ENCODE measurements at regions not wholly inside any gene's neighbourhood (a gene's known extent, or its start where the extent isn't known, plus 50 kb on each side); places are given as distances from the start of the nearest gene placed in this dataset.

DNA sequence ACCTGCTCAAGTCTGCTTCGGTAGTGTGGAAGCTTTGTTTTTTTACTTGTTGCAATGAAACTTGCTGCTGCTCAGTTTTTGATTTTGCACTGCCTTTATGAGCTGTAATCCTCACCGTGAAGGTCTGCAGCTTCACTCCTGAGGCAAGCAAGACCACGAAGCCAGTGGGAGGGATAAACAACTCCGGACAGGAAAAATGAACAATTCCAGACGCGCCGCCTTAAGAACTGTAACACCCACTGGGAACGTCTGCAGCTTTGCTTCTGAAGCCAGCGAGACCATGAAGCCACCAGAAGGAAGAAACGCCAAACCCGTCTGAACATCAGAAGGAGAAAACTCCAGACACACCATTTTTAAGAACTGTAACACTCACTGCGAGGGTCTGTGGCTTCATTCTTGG, 245.7 kb upstream of the REG3G start:
- no peak overlapping the region for H3K4me3 ChIP-seq (replicated peaks; ENCODE audit: low read depth, low read length)
- DNase-seq (ENCODE audit: extremely low read depth, low read depth), result no peak
- TF ChIP-seq, protein P1, sequence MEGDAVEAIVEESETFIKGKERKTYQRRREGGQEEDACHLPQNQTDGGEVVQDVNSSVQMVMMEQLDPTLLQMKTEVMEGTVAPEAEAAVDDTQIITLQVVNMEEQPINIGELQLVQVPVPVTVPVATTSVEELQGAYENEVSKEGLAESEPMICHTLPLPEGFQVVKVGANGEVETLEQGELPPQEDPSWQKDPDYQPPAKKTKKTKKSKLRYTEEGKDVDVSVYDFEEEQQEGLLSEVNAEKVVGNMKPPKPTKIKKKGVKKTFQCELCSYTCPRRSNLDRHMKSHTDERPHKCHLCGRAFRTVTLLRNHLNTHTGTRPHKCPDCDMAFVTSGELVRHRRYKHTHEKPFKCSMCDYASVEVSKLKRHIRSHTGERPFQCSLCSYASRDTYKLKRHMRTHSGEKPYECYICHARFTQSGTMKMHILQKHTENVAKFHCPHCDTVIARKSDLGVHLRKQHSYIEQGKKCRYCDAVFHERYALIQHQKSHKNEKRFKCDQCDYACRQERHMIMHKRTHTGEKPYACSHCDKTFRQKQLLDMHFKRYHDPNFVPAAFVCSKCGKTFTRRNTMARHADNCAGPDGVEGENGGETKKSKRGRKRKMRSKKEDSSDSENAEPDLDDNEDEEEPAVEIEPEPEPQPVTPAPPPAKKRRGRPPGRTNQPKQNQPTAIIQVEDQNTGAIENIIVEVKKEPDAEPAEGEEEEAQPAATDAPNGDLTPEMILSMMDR (IDR thresholded peaks at IDR 0.05; ENCODE audit: low read depth, low read length, missing control alignments), result no peak

DNA sequence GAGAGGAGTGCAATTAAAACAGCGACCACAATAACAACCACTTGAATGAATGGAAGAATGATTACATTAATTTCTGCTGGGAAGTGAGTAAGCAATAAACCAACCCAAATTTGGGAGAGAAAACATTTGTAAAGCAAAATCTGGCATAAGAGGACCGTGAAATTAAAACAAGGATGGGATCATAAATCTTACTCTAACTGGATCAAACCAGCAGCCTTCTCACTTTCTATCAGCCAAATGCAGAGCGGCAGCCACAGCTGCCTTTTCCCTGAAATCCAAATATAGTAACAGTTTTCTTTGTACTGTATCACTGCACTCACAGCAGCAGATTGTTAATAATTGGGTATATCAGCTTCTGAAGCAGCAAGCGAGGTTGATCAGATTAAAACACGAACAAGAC, 245.2 kb upstream of the REG3G start:
- TF ChIP-seq, protein P1 (IDR thresholded peaks at IDR 0.05; ENCODE audit: low read depth, low read length, missing control alignments), result no peak
- DNase-seq (ENCODE audit: extremely low read depth, low read depth), result no peak
- H3K4me3 ChIP-seq (replicated peaks; ENCODE audit: low read depth, low read length), result no peak overlapping the region

DNA sequence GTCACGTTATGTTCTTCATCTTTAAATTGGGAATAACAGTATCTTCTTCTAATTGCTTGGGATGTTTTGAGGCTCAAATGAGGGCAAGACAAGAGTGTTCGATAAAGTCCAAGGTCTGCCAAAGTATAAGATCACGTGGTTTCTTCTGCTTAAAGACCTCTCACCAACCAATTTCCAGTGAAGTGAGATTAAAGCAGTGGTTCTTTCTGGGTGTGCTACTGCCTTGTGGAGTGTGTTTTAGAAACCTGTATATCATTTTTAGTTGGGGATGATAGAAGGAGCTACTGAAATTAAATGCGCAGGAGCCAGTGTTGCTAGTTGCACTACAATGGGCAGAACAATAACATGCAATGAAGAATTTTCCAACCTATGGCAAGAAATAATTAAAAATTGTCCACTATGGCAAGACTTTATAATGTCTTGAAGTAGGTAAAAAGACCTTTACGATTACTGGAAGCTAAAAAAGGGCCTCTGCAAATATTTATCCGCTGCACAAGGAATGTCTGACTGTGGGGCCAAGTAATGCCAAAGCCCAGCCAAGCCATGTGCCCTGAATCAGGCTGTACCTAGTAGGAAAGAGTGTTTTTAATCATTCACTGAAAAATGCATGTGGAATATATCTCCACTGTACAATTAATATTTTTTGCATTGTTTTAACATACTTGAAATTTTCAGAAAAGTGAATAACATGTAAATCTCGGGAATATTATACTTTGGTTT, 244.5 kb upstream of the REG3G start:
- DNase-seq (ENCODE audit: extremely low read depth, low read depth), result no peak
- TF ChIP-seq, protein P1 (IDR thresholded peaks at IDR 0.05; ENCODE audit: low read depth, low read length, missing control alignments), result no peak
- no peak overlapping the region for H3K4me3 ChIP-seq (replicated peaks; ENCODE audit: low read depth, low read length)

DNA sequence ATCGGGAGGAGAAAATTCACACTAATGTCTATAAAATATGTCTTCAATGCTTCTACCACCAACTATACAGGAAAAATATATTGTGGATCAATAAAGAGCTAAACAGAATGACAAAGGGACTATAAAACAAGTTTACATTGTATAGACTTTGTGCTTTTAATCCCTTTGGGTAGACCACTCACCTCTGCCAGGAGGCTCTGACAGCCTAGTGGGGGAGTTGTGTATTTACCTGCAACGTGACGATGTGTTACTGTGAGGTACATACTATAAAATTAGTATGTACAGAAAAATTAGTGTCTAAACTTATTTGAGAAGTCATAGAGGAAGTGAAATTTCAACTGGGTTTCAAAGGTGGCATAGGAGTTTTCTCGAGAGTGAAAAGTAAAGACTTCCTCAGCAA, 243.3 kb upstream of the REG3G start:
- no peak for DNase-seq (ENCODE audit: extremely low read depth, low read depth)
- no peak overlapping the region for H3K4me3 ChIP-seq (replicated peaks; ENCODE audit: low read depth, low read length)
- TF ChIP-seq, protein P1 (IDR thresholded peaks at IDR 0.05; ENCODE audit: low read depth, low read length, missing control alignments), result no peak

DNA sequence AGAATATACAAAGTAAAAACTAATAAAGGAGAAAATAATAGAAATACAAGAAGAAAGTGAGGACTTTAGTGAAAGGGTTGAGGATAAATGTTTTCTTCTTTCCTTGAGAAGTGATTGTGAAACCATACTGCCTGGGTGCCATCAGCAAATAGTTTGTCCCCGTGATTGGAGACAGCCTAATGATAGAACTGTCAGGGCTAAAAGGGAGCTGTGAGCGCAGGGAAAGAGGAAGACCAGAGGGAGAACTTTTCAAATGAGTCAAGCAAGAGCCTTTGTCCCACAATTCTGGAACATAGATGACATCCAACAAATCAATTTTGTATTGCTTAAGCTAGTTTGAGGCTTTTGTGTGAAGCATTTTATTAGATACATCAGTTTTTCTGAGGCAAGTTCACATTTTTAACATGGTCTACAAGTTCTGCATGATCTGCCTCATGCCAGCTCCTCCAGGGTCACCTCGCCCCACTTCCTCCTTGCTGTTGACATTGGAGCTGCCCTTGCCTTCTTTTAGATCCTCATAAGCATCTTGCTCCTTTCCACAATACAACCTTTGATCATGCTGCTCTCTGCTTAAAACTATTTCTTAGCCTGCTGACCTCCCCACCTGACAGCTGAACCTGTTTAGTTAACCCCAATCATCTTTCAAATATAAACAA, 213.4 kb upstream of the REG3G start:
- no peak for DNase-seq (ENCODE audit: extremely low read depth, low read depth)
- no peak overlapping the region for H3K4me3 ChIP-seq (replicated peaks; ENCODE audit: low read depth, low read length)
- TF ChIP-seq, protein P1 (IDR thresholded peaks at IDR 0.05; ENCODE audit: low read depth, low read length, missing control alignments), result no peak

DNA sequence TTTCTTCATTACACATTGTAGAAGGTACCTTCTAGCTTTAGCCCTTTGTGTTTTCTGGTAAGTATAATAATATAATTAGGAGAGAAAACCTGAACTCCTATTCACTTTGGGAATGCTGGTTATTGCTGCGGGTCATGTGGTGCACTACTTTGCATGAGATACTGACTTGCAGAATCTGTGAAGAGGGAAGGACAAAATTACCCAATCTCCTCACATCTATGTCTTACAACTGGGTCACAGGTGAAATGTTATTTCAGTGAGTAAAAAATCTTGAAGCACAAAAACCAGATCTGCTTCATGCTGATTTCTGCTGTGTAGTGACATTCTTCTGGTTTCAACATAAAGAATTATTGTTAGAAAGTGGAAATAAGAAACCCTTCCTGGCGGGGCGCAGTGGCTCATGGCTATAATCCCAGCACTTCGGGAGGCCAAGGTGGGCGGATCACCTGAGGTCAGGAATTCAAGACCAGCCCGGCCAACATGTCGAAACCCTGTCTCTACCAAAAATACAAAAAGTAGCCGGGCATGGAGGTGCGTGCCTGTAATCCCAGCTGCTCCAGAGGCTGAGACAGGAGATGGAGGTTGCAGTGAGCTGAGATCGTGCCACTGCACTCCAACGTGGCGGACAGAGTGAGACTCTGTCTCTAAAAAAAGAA, 211.0 kb upstream of the REG3G start:
- DNase-seq (ENCODE audit: extremely low read depth, low read depth), result no peak
- H3K4me3 ChIP-seq (replicated peaks; ENCODE audit: low read depth, low read length), result no peak overlapping the region
- TF ChIP-seq, protein P1 (IDR thresholded peaks at IDR 0.05; ENCODE audit: low read depth, low read length, missing control alignments), result no peak

All from HFF-Myc (cell line).